NCI-H774 (cell line): ENCODE measurements at regions not wholly inside any gene's neighbourhood (a gene's known extent, or its start where the extent isn't known, plus 50 kb on each side); places are given as distances from the start of the nearest gene placed in this dataset.
"Not testable (repeated sequence)": the region's sequence is repeated elsewhere in the genome, so short reads cannot be mapped to it uniquely, and the experiment has no call there.

ENCODE experiments used
- DNase-seq: peaks from one replicate; lab custom pipeline; 2025; lab: John Stamatoyannopoulos, UW

GRCh38 chr10:109280837-109281236 lies 642.5 kb downstream of the XPNPEP1 start:
- DNase-seq, result no peak

GRCh38 chr10:109277456-109277855 lies 645.9 kb downstream of the XPNPEP1 start:
- DNase-seq, result no peak

- DNase-seq, result no peak
Observed at GRCh38 chr10:109275960-109276359, 647.4 kb downstream of the XPNPEP1 start.

GRCh38 chr10:109274681-109275080 lies 648.6 kb downstream of the XPNPEP1 start:
- no peak for DNase-seq

- DNase-seq, result no peak
Observed at GRCh38 chr10:109270173-109270572, 653.1 kb downstream of the XPNPEP1 start.

- no peak for DNase-seq
Observed at GRCh38 chr10:109264004-109264403, 659.3 kb downstream of the XPNPEP1 start.

GRCh38 chr10:109261231-109261630 lies 662.1 kb downstream of the XPNPEP1 start:
- no peak for DNase-seq

- DNase-seq, result no peak
Observed at GRCh38 chr10:109259293-109259692, 664.0 kb downstream of the XPNPEP1 start.

- no peak for DNase-seq
Observed at GRCh38 chr10:109253306-109253705, 670.0 kb downstream of the XPNPEP1 start.

GRCh38 chr10:109250152-109250551 lies 673.2 kb downstream of the XPNPEP1 start:
- DNase-seq, result no peak

- no peak for DNase-seq
Observed at GRCh38 chr10:109247814-109248213, 675.5 kb downstream of the XPNPEP1 start.

- no peak for DNase-seq
Observed at GRCh38 chr10:109245821-109246220, 677.5 kb downstream of the XPNPEP1 start.

GRCh38 chr10:109239371-109239770 lies 683.9 kb downstream of the XPNPEP1 start:
- DNase-seq, result no peak

GRCh38 chr10:109237682-109238081 lies 685.6 kb downstream of the XPNPEP1 start:
- DNase-seq, result no peak

- no peak for DNase-seq
Observed at GRCh38 chr10:109237050-109237449, 686.3 kb downstream of the XPNPEP1 start.

GRCh38 chr10:109223533-109223932 lies 699.8 kb downstream of the XPNPEP1 start:
- DNase-seq, result not testable (repeated sequence)

- no peak for DNase-seq
Observed at GRCh38 chr10:109219935-109220605, 703.2 kb downstream of the XPNPEP1 start.

GRCh38 chr10:109218207-109218606 lies 705.1 kb downstream of the XPNPEP1 start:
- DNase-seq, result no peak

- no peak for DNase-seq
Observed at GRCh38 chr10:109215291-109216075, 707.8 kb downstream of the XPNPEP1 start.

GRCh38 chr10:109214891-109215290 lies 708.4 kb downstream of the XPNPEP1 start:
- DNase-seq, result not testable (repeated sequence)

- no peak for DNase-seq
Observed at GRCh38 chr10:109207361-109207760, 716.0 kb downstream of the XPNPEP1 start.

GRCh38 chr10:109205929-109206585 lies 717.3 kb downstream of the XPNPEP1 start:
- DNase-seq, result no peak
